HUES6 (cell line): ENCODE measurements at regions not wholly inside any gene's neighbourhood (a gene's known extent, or its start where the extent isn't known, plus 50 kb on each side); places are given as distances from the start of the nearest gene placed in this dataset.
"Not testable (repeated sequence)": the region's sequence is repeated elsewhere in the genome, so short reads cannot be mapped to it uniquely, and the experiment has no call there.

Source experiments
- H3K27ac ChIP-seq: 2 replicates; pipeline ENCODE4 v1.7.0; 2013; ENCODE audit warnings: low read depth, mild to moderate bottlenecking, low read length, inconsistent platforms
- H3K27me3 ChIP-seq: 2 replicates; pipeline ENCODE4 v1.6.1; 2013; ENCODE audit warnings: low read length; ENCODE audit not compliant: control insufficient read depth, insufficient read depth
- H3K36me3 ChIP-seq: 2 replicates; pipeline ENCODE4 v1.6.1; 2013; ENCODE audit warnings: low read length; ENCODE audit not compliant: control insufficient read depth, insufficient read depth
- H3K4me1 ChIP-seq: 2 replicates; pipeline ENCODE4 v1.6.1; 2013; ENCODE audit warnings: low read length; ENCODE audit not compliant: control insufficient read depth, insufficient read depth
- H3K4me3 ChIP-seq: 2 replicates; pipeline ENCODE4 v1.5.1; 2013; ENCODE audit warnings: low read depth, low read length
- H3K9ac ChIP-seq: one replicate; pipeline ENCODE4 v1.6.1; 2013; ENCODE audit warnings: mild to moderate bottlenecking, low read length
- H3K9me3 ChIP-seq: 2 replicates; pipeline ENCODE4 v1.6.1; 2013; ENCODE audit warnings: low read depth, low read length; ENCODE audit not compliant: control insufficient read depth, insufficient read depth

- Histone ChIP-seq H3K36me3 (no peaks in the 10 kb centered on the region), H3K27me3 (no peaks in the 10 kb centered on the region), H3K9me3 (peaks cover 7% of the 10 kb centered on the region), H3K9ac (no peak overlapping the region), H3K27ac (no peak overlapping the region), H3K4me1 (peaks cover 8% of the 10 kb centered on the region; the same call in 1 of the 2 replicates), H3K4me3 (no peak overlapping the region)
These were observed 295.0 kb upstream of the LYZL1 start for GRCh38 chr10:28993861-28994260.

GRCh38 chr10:28994802-28995201 is 294.1 kb upstream of the LYZL1 start:
- H3K36me3 ChIP-seq, H3K27me3 ChIP-seq, H3K9ac ChIP-seq, H3K9me3 ChIP-seq, H3K4me1 ChIP-seq, H3K27ac ChIP-seq, H3K4me3 ChIP-seq: not testable (repeated sequence)

GRCh38 chr10:28995497-28995896 is 293.4 kb upstream of the LYZL1 start:
- no peak overlapping the region for H3K9ac ChIP-seq

GRCh38 chr10:28996345-28996744 is 292.5 kb upstream of the LYZL1 start:
- Histone ChIP-seq H3K27ac (no peak overlapping the region), H3K9me3 (peaks cover 7% of the 10 kb centered on the region), H3K4me1 (peaks cover 3% of the 10 kb centered on the region; the same call in 1 of the 2 replicates), H3K27me3 (no peaks in the 10 kb centered on the region), H3K4me3 (no peak overlapping the region), H3K36me3 (no peaks in the 10 kb centered on the region), H3K9ac (no peak overlapping the region)

More at GRCh38 chr10:28995497-28995896, 293.4 kb upstream of the LYZL1 start:
- Histone ChIP-seq H3K4me1 (peaks cover 8% of the 10 kb centered on the region; the same call in 1 of the 2 replicates), H3K27ac (no peak overlapping the region), H3K4me3 (no peak overlapping the region), H3K36me3 (no peaks in the 10 kb centered on the region), H3K27me3 (no peaks in the 10 kb centered on the region), H3K9me3 (peaks cover 7% of the 10 kb centered on the region)

- H3K36me3 ChIP-seq: no peaks in the 10 kb centered on the region
- H3K9me3 ChIP-seq: peaks cover 7% of the 10 kb centered on the region
- no peak overlapping the region for H3K4me3 ChIP-seq
- no peak overlapping the region for H3K27ac ChIP-seq
- H3K27me3 ChIP-seq: no peaks in the 10 kb centered on the region
- no peak overlapping the region for H3K9ac ChIP-seq
- no peaks in the 10 kb centered on the region; the same call in 1 of the 2 replicates for H3K4me1 ChIP-seq
These were observed 291.8 kb upstream of the LYZL1 start for GRCh38 chr10:28996947-28997551.

- Histone ChIP-seq H3K9me3 (peaks cover 7% of the 10 kb centered on the region), H3K4me3 (no peak overlapping the region), H3K4me1 (no peaks in the 10 kb centered on the region), H3K9ac (no peak overlapping the region), H3K27me3 (no peaks in the 10 kb centered on the region), H3K36me3 (no peaks in the 10 kb centered on the region), H3K27ac (no peak overlapping the region)
These were observed 291.1 kb upstream of the LYZL1 start for GRCh38 chr10:28997734-28998133.

GRCh38 chr10:29001801-29002200 is 287.1 kb upstream of the LYZL1 start:
- peaks cover 5% of the 10 kb centered on the region; the same call in 1 of the 2 replicates for H3K9me3 ChIP-seq
- no peaks in the 10 kb centered on the region for H3K36me3 ChIP-seq
- H3K27ac ChIP-seq: no peak overlapping the region
- no peak overlapping the region for H3K9ac ChIP-seq
- no peak overlapping the region for H3K4me3 ChIP-seq
- no peaks in the 10 kb centered on the region for H3K4me1 ChIP-seq
- no peaks in the 10 kb centered on the region for H3K27me3 ChIP-seq

GRCh38 chr10:29003014-29003413 is 285.9 kb upstream of the LYZL1 start:
- not testable (repeated sequence) for H3K4me3 ChIP-seq, H3K27ac ChIP-seq

GRCh38 chr10:29005988-29006387 is 282.9 kb upstream of the LYZL1 start:
- H3K4me1 ChIP-seq: peaks cover 9% of the 10 kb centered on the region; the same call in 1 of the 2 replicates
- H3K36me3 ChIP-seq: no peaks in the 10 kb centered on the region
- no peak overlapping the region for H3K4me3 ChIP-seq
- H3K27me3 ChIP-seq: no peaks in the 10 kb centered on the region
- H3K9ac ChIP-seq: no peak overlapping the region
- peaks cover 11% of the 10 kb centered on the region; the same call in 1 of the 2 replicates for H3K9me3 ChIP-seq
- no peak overlapping the region for H3K27ac ChIP-seq

More at GRCh38 chr10:29003014-29003413, 285.9 kb upstream of the LYZL1 start:
- H3K4me1 ChIP-seq, H3K27me3 ChIP-seq, H3K36me3 ChIP-seq, H3K9ac ChIP-seq: not testable (repeated sequence)
- peaks cover 11% of the 10 kb centered on the region; the same call in 1 of the 2 replicates for H3K9me3 ChIP-seq

- Histone ChIP-seq H3K27me3 (no peaks in the 10 kb centered on the region), H3K27ac (no peak overlapping the region), H3K9ac (no peak overlapping the region), H3K9me3 (peaks cover 11% of the 10 kb centered on the region; the same call in 1 of the 2 replicates), H3K4me3 (no peak overlapping the region), H3K4me1 (peaks cover 9% of the 10 kb centered on the region; the same call in 1 of the 2 replicates), H3K36me3 (no peaks in the 10 kb centered on the region)
These were observed 281.5 kb upstream of the LYZL1 start for GRCh38 chr10:29007370-29007747.

- Histone ChIP-seq H3K27me3 (no peaks in the 10 kb centered on the region), H3K9ac (peak overlapping the region; percentile 41), H3K9me3 (peaks cover 11% of the 10 kb centered on the region; the same call in 1 of the 2 replicates), H3K36me3 (no peaks in the 10 kb centered on the region), H3K4me3 (no peak overlapping the region), H3K27ac (no peak overlapping the region; the same call in 1 of the 2 replicates), H3K4me1 (peaks cover 9% of the 10 kb centered on the region; the same call in 1 of the 2 replicates)
These were observed 280.9 kb upstream of the LYZL1 start for GRCh38 chr10:29007748-29008610.
